ENCODE measurements at regions not wholly inside any gene's neighbourhood (a gene's known extent, or its start where the extent isn't known, plus 50 kb on each side); places are given as distances from the start of the nearest gene placed in this dataset.
"Not testable (repeated sequence)": the region's sequence is repeated elsewhere in the genome, so short reads cannot be mapped to it uniquely, and the experiment has no call there.

DNA sequence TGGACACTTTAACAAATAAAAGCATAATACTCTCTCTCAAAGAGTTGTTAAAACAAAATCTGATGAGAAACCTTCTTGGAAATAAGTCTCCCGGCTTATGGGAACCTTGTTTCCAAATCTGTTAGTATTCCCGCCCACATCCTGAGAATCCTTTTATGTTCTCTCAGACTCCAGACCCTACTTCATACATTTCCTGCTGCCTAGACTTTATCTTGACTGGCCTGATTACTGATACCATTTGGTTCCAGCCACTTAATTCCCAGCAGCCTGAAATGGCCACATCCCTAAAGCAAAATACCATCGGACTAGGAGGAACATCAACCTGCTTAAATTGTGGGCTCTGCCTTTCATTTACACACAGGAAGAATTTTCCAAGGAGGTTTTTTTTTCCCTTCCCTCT lies 79.1 kb upstream of the CYP1B1 start:
- no peak for DNase-seq (ENCODE audit: low spot score)
- intact Hi-C loops (cut with DNase I): loop anchor here (5.0 kb wide), 1 partner anchor 38 kb away; no protein-coding TSS in a partner anchor

DNA sequence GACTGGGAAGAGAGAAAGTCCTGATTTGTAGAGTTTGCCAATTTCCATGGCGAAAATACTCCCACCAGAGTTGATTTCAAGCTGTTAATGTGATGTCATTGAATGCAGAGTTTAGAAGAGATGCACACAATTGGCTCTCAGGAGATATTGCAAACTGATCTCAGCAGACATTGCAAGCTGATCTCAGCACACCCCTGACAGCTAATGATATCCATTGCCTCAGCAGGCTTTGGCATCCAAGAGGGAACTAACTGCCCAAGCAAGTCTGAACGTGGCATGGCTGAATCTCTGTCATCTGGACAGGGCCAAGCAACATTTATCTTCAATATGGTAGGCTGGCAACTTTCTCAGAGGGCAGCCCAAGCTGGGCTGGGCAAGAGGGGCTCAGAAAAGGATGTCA lies 78.4 kb upstream of the CYP1B1 start:
- no peak for DNase-seq (ENCODE audit: low spot score)
- intact Hi-C loops (cut with DNase I): no loop called here

DNA sequence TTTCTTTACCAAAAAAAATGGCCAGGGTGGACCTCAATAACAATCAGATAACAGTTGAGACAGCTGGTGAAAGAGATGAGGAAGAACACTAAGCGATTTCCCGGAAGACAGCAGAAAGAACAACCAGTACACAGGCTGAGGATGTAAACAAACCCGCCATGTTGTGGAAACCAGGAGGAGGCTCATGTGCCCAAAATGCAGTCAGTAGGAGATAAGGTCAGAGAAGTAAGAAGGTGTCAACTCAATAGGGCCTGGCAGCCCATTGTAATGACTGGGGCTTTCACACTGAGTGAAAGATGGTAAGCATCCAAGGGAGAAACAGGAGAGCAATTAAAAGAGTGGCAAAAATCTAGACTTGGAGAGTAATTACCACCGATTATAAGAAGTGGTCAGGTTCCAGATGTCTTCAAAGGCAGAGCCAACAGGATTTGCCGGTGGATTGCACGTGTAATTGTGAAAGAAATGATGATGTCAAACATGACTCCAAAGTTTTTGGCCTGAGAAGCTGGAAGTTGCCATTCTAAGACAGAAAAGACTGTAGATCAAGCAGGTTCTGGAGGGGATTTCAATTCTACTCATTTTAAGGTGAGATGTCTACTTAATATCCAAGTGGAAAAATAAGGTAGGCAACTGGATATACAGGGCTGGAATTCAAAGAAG lies 77.7 kb upstream of the CYP1B1 start:
- intact Hi-C loops (cut with DNase I): no loop called here
- DNase-seq (ENCODE audit: low spot score): no peak

DNA sequence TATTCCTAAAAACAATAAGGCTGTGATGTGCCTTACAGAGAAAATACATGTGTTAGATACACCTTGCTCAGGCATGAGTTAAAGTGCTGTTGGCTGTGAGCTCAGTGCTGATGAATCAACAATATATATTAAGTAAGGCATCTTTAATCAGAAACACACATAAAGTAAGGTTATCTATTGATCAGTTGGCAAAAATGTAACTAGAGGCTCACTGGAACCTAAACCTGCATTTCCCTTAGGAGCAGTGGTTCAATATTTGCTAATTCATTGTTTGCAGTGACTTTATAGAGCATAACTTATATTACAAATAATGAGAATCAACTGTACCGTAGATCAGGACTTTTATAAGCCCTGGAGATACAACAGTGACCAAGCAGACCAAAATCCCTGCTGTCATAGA lies 77.0 kb upstream of the CYP1B1 start:
- no peak for DNase-seq (ENCODE audit: low spot score)
- intact Hi-C loops (cut with DNase I): no loop called here

DNA sequence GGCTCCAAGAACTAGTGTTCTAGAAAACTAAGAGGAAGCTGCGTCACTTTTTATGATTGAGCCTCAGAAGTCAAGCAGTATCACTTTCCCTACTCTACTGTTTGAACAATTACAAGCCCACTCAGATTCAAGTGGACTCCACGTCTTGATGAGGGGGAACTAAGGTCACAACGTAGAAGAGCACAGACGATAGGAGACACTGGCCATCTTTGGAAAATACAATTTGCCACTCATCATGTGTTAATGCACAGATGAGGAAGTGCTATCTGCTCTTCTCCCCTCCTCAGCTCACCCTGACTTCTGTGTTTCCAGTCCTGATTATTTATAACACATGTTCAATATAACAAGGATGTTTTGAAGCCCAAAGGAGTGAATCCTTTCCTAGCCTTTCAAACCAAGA lies 76.1 kb upstream of the CYP1B1 start:
- intact Hi-C loops (cut with DNase I): no loop called here
- no peak for DNase-seq (ENCODE audit: low spot score)

DNA sequence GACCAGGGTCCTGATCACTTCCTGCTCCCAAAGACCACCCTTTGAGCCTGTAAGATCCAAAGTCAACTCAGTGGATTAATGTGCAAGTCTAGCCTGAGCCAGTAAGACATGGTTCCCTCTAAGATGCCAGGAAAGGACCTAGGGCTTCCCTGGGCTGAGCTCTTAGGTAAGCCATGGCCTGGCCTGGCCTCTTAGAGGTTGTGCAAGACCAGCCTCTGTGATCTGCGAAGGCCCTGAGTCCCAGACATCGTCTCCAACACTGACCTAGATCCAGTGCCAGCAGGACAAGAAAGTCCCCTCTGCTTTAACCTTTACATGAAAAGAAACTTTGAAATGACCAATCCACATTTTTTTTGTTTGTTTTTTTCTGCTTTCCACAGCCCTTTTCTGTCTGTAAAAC lies 73.6 kb upstream of the CYP1B1 start:
- DNase-seq (ENCODE audit: low spot score): no peak
- intact Hi-C loops (cut with DNase I): no loop called here

DNA sequence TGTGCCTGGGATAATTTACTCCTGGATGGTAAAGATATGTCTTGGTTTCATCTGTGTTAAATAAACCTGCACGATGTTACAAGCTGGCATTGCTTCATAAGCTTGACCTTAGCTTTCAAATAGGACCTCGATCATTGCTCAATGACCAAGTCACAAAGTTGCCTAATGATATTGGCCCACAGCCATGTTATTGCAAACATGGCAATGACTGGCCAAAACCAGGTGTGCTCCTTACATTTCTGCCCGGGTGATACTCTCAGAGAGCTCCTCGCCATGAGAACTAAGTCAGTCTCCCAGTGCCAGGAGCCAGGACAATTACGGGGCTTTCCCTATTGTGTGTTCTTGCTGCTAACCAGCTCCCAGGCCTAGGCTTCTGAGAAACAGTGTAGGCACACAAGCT lies 72.5 kb upstream of the CYP1B1 start:
- intact Hi-C loops (cut with DNase I): no loop called here
- no peak for DNase-seq (ENCODE audit: low spot score)

DNA sequence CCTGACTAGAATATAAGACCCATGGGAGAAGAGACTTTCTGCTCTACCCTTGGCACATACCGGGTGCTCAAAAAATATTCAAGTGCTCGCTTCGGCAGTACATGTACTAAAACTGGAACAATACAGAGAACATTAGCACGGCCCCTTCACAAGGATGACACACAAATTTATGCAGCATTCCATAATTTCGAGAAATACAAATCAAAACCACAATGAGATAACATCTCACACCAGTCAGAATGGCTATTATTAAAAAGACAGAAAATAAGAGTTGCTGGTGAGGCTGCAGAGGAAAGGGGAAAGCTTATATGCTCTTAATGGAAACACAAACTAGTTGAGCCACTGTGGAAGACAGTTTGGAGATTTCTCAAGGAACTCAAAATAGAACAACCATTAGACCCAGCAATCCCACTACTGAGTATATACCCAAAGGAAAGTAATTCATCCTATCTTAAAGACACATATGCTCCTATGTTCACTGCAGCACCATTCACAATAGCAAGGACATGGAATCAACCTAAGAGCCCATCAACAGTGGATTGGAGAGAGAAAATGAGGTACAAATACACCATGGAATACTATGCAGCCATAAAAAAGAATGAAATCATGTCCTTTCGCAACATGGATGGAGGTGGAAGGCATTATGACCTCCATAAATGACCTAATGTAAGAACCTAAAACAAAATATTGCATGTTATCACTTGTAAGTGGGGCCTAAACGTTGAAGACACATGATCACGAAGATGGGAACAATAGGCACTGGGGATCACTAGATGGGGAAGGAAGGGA lies 71.6 kb upstream of the CYP1B1 start:
- intact Hi-C loops (cut with DNase I): no loop called here
- DNase-seq (ENCODE audit: low spot score): no peak

DNA sequence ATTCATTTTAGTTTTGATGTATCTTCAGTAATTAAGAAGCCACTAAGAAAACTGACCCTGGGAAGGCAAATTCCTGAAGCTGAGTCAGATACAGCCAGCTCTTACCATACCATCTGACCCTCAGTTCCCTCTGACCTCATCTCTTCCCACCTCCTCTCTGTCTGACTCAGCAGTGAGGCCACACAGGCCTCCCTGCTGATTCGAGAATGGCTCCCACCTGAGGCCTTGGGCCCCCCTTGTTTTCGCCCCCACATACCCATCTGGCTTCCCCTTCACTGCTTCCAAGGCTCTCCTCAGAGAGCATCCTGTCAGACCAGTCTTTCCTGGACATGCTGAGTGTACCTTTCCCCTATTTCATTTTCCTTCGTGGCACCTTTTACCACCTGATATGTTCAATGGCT lies 71.0 kb upstream of the CYP1B1 start:
- intact Hi-C loops (cut with DNase I): no loop called here
- DNase-seq (ENCODE audit: low spot score): no peak

DNA sequence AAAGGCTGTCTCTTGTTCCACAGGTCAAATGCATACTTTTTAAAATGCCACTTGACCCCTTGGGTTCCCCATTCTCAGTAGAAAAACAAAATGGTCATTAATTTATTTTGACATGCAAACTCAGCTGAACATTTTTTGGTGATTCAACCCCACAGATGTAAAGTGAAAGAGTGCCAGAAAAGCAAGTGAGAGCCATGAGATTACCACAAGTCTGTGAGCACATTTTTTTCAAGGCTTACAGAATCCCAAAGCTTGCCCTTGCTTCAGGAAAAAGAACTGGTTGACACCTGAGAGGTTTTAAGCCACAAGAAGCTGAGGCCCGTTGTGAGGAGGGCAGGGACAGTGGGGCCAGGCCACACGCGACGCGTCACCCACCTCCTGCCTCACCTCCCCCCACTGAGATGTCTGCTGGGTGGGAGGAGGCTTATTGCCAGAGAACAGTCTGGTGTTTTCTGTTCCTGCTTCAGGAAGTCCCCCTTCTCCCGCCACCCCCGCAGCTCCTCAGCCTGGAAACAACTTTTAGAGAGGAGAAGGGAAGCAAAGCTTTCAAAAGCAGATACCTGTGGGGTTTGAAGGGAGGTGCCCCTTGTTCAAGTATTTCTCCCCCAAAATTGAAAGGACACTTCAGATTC lies 70.4 kb upstream of the CYP1B1 start:
- peak; percentile 76 for DNase-seq (ENCODE audit: low spot score)
- intact Hi-C loops (cut with DNase I): no loop called here

DNA sequence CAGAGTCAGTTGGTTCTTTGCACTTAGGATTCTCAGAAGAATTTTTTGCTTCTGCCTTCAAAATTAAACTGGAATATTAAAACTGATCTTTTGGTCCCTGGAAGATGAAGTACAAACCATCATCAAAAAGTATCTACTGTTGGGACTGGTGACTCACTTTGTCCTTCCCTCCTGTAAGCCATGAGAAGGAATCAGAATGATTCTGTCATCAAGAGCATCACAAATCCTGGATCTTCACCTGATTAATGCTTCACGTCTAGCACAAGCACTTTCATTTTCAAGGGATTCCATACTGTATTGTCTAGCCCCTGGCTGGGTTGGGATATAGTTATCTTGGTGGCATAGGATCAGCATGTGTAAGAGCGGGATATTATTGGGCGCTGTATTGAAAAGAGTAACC lies 69.3 kb upstream of the CYP1B1 start:
- no peak for DNase-seq (ENCODE audit: low spot score)
- intact Hi-C loops (cut with DNase I): no loop called here

DNA sequence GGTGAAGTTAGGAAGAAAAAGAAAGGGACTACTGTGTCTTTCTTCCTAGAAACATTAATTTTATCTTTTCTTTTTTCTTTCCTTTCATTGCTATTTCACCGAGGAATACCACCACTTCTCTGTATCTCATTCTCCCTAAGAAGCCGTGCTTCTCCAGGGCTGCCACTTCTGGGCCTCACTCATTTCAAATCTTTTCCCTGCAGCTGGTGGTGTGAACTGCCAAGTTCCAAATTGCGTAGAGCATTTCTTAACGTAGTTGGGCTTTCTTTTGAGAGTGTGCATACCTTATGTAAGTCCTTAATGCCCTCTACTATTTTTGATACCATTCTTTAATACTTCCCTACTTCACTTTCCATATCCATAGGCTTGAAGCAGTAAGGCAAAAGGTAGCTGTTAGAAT lies 66.7 kb upstream of the CYP1B1 start:
- DNase-seq (ENCODE audit: low spot score): no peak
- intact Hi-C loops (cut with DNase I): no loop called here

DNA sequence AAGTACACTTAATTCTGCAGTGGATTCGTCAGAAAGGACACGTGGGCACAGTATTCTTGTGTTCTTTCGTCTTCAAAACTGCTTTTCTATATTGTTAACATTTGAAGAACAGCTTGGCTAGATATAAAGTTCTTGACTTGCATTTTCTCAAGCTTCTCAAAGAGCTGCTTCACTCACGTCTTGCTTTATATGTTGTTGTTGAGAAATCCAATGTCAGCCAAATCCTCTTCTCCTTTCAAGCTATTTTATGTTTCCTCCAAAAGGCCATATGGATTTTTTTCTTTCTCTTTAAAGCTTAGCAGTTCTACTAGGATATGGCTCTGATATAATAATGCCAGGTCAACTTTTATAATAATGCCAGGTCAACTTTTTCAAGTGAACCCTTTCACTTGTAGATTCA lies 65.5 kb upstream of the CYP1B1 start:
- intact Hi-C loops (cut with DNase I): no loop called here
- no peak for DNase-seq (ENCODE audit: low spot score)

DNA sequence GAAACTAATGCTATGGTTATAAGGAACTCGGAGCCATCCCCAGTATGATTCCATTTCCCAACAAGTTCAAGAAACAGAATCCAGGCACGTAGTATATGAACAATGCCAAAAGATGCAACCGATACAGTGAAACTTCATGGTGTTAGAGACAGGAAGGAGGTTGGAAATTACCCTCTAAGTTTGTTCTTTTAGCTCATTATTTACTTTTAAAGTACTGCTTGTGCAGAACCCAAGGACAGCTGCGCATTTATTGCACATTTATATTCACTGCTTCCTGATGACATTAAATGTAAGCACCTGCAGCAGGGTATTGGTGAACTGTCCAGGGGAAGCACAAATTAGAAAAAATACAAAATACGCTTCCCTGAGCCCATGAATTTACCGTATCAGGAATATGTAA lies 63.0 kb upstream of the CYP1B1 start:
- intact Hi-C loops (cut with DNase I): no loop called here
- DNase-seq (ENCODE audit: low spot score): no peak

DNA sequence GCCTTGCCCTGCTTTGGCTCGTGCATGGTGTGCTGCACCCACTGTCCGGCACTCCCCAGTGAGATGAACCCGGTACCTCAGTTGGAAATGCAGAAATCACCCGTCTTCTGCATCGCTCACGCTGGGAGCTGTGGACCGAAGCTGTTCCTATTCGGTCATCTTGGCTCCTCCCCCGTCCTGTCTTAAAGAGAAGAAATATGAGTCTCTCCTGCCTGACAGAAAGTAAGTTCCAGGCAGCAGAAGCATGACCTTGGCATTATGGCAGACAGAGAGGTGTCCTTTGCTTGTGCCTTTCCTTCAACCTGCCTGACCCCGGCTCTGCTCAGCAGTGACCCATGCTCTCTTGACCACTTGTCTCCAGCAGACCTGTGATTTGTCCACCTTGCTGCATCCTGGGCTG lies 62.5 kb upstream of the CYP1B1 start:
- no peak for DNase-seq (ENCODE audit: low spot score)
- intact Hi-C loops (cut with DNase I): no loop called here

DNA sequence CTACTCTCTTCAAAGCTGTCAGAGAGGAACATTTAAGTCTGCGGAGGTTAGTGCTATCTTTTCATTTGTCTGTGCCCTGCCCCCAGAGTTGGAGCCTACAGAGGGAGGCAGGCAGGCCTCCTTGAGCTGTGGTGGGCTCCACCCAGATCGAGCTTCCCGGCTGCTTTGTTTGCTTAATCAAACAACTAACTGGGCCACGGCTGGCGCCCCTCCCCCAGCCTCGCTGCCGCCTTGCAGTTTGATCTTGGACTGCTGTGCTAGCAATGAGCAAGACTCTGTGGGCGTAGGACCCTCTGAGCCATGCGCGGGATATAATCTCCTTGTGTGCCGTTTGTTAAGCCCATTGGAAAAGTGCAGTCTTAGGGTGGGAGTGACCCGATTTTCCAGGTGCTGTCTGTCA lies 62.0 kb upstream of the CYP1B1 start:
- intact Hi-C loops (cut with DNase I); DNase-seq (ENCODE audit: low spot score): not testable (repeated sequence)

DNA sequence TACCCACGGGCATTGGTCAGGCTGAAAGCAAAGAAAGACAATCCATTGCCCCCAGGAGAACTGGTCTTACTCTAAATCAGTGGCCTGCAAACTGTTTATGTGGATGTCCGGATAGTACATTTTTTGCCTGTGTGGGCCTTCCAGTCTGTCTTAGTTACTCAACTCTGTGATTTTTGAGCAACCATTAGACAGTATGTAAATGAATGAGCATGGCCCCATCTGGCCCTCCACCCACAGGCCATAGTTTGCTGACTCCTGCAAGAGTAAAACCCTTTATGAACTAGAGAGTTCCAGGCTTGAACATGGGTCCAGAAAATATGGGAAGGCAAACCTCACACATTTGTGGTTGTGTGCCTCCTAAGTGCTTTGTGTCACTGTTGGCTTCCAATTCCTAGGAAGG lies 55.7 kb upstream of the CYP1B1 start:
- intact Hi-C loops (cut with DNase I): no loop called here
- DNase-seq (ENCODE audit: low spot score): no peak

DNA sequence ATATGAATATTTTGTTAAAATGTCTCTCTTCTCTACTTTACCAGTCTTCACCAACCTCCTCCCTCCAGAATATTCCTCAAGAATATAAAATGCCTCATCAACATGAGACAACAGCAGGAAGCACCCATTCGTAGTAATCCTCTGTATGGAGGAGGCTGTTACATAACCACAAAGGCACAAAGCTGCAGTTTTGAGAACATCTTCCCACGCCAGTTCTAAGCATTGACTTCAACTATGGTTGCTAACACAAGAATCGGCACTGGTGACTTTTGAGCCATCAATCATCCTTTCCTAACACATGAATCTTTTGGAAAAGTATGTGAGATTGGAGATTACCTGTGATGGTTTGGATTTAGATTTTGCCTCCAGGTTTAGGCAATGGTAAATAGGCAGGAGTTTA lies 54.9 kb upstream of the CYP1B1 start:
- no peak for DNase-seq (ENCODE audit: low spot score)
- intact Hi-C loops (cut with DNase I): no loop called here

DNA sequence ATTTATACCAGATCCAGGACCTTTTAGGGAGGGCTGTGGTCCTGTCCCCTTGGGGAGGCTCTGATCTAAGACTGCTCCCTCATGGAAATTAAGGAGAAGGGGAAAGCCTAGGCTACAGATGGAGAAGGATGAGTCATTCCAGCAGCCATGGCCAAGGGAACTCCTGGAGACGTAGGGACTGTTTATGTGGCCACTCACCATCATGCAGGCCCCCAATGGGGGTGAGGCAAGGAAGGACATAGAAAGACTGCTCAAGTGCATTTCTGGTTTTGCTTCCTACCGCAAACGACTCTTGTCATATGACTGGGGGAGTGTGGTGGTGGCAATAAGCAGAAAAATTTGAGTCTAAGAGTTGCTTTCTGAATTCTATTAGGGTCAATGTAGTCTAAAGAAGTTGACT lies 54.0 kb upstream of the CYP1B1 start:
- intact Hi-C loops (cut with DNase I): no loop called here
- no peak for DNase-seq (ENCODE audit: low spot score)

DNA sequence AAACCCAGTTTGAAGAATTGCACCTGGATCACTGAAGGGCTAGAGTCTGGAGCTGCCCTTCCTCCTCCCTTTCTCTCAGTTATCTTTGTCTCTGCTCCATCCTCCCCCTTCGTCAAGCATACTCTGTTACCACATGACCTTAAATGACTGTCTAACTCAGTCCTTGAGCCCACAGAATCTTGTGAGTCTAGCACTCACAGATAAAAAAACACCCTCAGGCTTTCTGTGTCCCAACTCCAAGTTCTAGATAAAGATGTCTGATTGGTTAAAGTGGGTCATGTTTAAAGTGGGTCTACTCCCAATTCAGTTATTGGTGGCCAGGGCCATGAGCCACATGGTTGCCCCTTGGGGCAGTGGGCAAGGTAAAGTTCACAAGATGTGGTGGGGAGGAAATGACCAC lies 53.5 kb upstream of the CYP1B1 start:
- intact Hi-C loops (cut with DNase I): no loop called here
- no peak for DNase-seq (ENCODE audit: low spot score)

DNA sequence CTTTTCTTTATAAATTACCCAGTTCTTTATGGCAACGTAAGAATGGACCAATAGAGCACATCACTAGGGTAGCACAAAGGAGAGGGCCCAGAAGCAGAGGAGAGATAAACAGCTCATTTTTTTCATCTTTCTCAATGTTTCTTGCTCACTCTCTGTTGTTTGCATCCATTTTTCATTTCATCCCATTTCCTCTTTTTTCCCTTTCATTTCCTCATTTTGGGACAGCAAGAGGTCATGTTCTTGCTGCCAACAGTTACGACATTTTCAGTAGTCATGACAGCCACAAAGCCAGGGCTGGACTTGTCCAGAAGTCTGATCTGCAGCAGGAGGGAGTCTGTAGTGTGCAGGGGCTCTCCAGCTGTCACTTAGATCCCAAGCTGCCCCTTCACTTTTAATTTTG lies 52.7 kb upstream of the CYP1B1 start:
- DNase-seq (ENCODE audit: low spot score): no peak
- intact Hi-C loops (cut with DNase I): no loop called here
